Esophagus (tissue), 2 donors: ENCODE measurements at regions not wholly inside any gene's neighbourhood (a gene's known extent, or its start where the extent isn't known, plus 50 kb on each side); places are given as distances from the start of the nearest gene placed in this dataset.

Experiments
- H3K27ac ChIP-seq, 2 donors: one replicate each; pipeline ENCODE4 v1.5.1; 2013; ENCODE audit warnings: low read depth in 2 of 2, mild to moderate bottlenecking in 2 of 2, inconsistent platforms in 1 of 2, low read length in 1 of 2, moderate library complexity in 1 of 2
- H3K27me3 ChIP-seq, 2 donors: one replicate each; pipeline ENCODE4 v1.6.1; 2013; ENCODE audit warnings: low read length in 2 of 2, control low read depth in 1 of 2, mild to moderate bottlenecking in 1 of 2; ENCODE audit not compliant: insufficient read depth in 2 of 2, control insufficient read depth in 1 of 2
- H3K36me3 ChIP-seq, 2 donors: one replicate each; pipeline ENCODE4 v1.6.1; 2013; ENCODE audit warnings: low read length in 1 of 2; ENCODE audit not compliant: control insufficient read depth in 2 of 2, insufficient read depth in 2 of 2
- H3K4me1 ChIP-seq, 2 donors: one replicate each; pipeline ENCODE4 v1.6.1; 2013; ENCODE audit warnings: low read length in 1 of 2; ENCODE audit not compliant: control insufficient read depth in 2 of 2, insufficient read depth in 2 of 2
- H3K4me3 ChIP-seq, 2 donors: one replicate each; pipeline ENCODE4 v1.5.1; 2013; ENCODE audit warnings: low read length in 2 of 2, mild to moderate bottlenecking in 2 of 2, low read depth in 1 of 2, moderate library complexity in 1 of 2
- H3K9me3 ChIP-seq, 2 donors: one replicate each; pipeline ENCODE4 v1.6.1; 2013; ENCODE audit warnings: mild to moderate bottlenecking in 2 of 2, low read depth in 1 of 2, low read length in 1 of 2, moderate library complexity in 1 of 2; ENCODE audit not compliant: control insufficient read depth in 2 of 2, insufficient read depth in 1 of 2
- WGBS, 2 donors: extraction: QIAGEN DNeasy Blood & Tissue Kit; methylation state at CpG; one replicate each; pipeline ENCODE4 v1.1.7; 2013; 5-methylcytosine and 5-hydroxymethylcytosine counted together
- donor health status: healthy with polysubstance abuse.
- donor health status: Bipolar disorder and iron deficiency.

- Histone ChIP-seq H3K9me3 (no peaks in the 10 kb centered on the region), H3K4me1 (no peaks in the 10 kb centered on the region), H3K27ac (no peak overlapping the region), H3K36me3 (no peaks in the 10 kb centered on the region), H3K27me3 (no peaks in the 10 kb centered on the region), H3K4me3 (no peak overlapping the region)
These were observed 357.1 kb downstream of the SEMA3D start for GRCh38 chr7:84829719-84830118.

- H3K4me3 ChIP-seq: no peak overlapping the region
- H3K27ac ChIP-seq: no peak overlapping the region
- WGBS, 2 donors: 87 to 88% methylated on average over 3 of the region's 3 CpGs
- H3K36me3 ChIP-seq: no peaks in the 10 kb centered on the region
- H3K9me3 ChIP-seq: no peaks in the 10 kb centered on the region
- no peaks in the 10 kb centered on the region for H3K27me3 ChIP-seq
- no peaks in the 10 kb centered on the region for H3K4me1 ChIP-seq
These were observed 362.7 kb downstream of the SEMA3D start for GRCh38 chr7:84824057-84824651.

- 72 to 75% methylated on average over 2 of the region's 2 CpGs for WGBS, 2 donors
- no peaks in the 10 kb centered on the region for H3K27me3 ChIP-seq
- H3K36me3 ChIP-seq: no peaks in the 10 kb centered on the region
- no peak overlapping the region for H3K4me3 ChIP-seq
- H3K4me1 ChIP-seq: no peaks in the 10 kb centered on the region
- no peaks in the 10 kb centered on the region for H3K9me3 ChIP-seq
- no peak overlapping the region for H3K27ac ChIP-seq
These were observed 363.3 kb downstream of the SEMA3D start for GRCh38 chr7:84823530-84823929.

GRCh38 chr7:84822941-84823510 is 363.8 kb downstream of the SEMA3D start:
- no peaks in the 10 kb centered on the region for H3K27me3 ChIP-seq
- no peak overlapping the region for H3K27ac ChIP-seq
- no peaks in the 10 kb centered on the region for H3K4me1 ChIP-seq
- H3K4me3 ChIP-seq: no peak overlapping the region
- H3K36me3 ChIP-seq: no peaks in the 10 kb centered on the region
- WGBS, 2 donors: 91% methylated on average over 6 of the region's 6 CpGs
- no peaks in the 10 kb centered on the region for H3K9me3 ChIP-seq

- H3K36me3 ChIP-seq: no peaks in the 10 kb centered on the region
- no peaks in the 10 kb centered on the region for H3K9me3 ChIP-seq
- WGBS, 2 donors: 91 to 93% methylated on average over 3 of the region's 3 CpGs
- no peaks in the 10 kb centered on the region for H3K27me3 ChIP-seq
- H3K27ac ChIP-seq: no peak overlapping the region
- no peak overlapping the region for H3K4me3 ChIP-seq
- H3K4me1 ChIP-seq: no peaks in the 10 kb centered on the region
These were observed 365.0 kb downstream of the SEMA3D start for GRCh38 chr7:84821671-84822534.

GRCh38 chr7:84820481-84820880 is 366.4 kb downstream of the SEMA3D start:
- Histone ChIP-seq H3K4me3 (no peak overlapping the region), H3K9me3 (no peaks in the 10 kb centered on the region), H3K27ac (no peak overlapping the region), H3K36me3 (no peaks in the 10 kb centered on the region), H3K4me1 (no peaks in the 10 kb centered on the region), H3K27me3 (no peaks in the 10 kb centered on the region)
- 45 to 46% methylated on average over 2 of the region's 2 CpGs for WGBS, 2 donors

GRCh38 chr7:84817016-84817415 is 369.8 kb downstream of the SEMA3D start:
- Histone ChIP-seq H3K9me3 (no peaks in the 10 kb centered on the region), H3K4me1 (no peaks in the 10 kb centered on the region), H3K36me3 (no peaks in the 10 kb centered on the region), H3K27me3 (no peaks in the 10 kb centered on the region), H3K4me3 (no peak overlapping the region), H3K27ac (no peak overlapping the region)
- WGBS, 2 donors: 87 to 88% methylated on average over 1 of the region's 1 CpG

- H3K27ac ChIP-seq: no peak overlapping the region
- H3K36me3 ChIP-seq: no peaks in the 10 kb centered on the region
- no peaks in the 10 kb centered on the region for H3K4me1 ChIP-seq
- H3K27me3 ChIP-seq: no peaks in the 10 kb centered on the region
- no peak overlapping the region for H3K4me3 ChIP-seq
- H3K9me3 ChIP-seq: no peaks in the 10 kb centered on the region
- 61 to 75% methylated on average over 2 of the region's 2 CpGs for WGBS, 2 donors
These were observed 373.5 kb downstream of the SEMA3D start for GRCh38 chr7:84813376-84813775.

- Histone ChIP-seq H3K4me3 (no peak overlapping the region), H3K36me3 (no peaks in the 10 kb centered on the region), H3K27me3 (no peaks in the 10 kb centered on the region), H3K4me1 (no peaks in the 10 kb centered on the region), H3K9me3 (no peaks in the 10 kb centered on the region), H3K27ac (no peak overlapping the region)
- WGBS, 2 donors: 39 to 43% methylated on average over 2 of the region's 2 CpGs
These were observed 374.8 kb downstream of the SEMA3D start for GRCh38 chr7:84812021-84812420.
